ENCODE measurements at regions not wholly inside any gene's neighbourhood (a gene's known extent, or its start where the extent isn't known, plus 50 kb on each side); places are given as distances from the start of the nearest gene placed in this dataset.

DNA sequence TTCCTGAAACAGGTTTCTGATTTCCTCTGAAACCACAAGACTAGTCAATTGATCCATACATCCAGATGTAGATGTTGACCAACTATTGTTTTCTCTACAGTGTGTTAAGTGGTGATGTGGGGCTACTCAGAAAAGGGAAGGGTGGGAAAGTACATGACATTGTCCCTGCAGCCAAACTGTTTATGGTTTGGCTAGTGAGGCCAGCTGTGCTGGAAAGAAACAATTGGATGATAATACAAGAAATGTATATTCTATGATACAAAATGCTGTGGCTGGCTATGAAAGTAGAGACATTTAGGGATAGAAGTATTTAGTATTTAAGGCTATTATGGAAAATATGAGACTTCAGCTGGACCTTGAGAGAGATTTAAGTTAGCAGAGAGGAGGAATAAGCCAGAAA is 244.5 kb downstream of the ADGRL2 start:
- no peak for DNase-seq (ENCODE audit: low read depth)
- TF ChIP-seq, protein P1, sequence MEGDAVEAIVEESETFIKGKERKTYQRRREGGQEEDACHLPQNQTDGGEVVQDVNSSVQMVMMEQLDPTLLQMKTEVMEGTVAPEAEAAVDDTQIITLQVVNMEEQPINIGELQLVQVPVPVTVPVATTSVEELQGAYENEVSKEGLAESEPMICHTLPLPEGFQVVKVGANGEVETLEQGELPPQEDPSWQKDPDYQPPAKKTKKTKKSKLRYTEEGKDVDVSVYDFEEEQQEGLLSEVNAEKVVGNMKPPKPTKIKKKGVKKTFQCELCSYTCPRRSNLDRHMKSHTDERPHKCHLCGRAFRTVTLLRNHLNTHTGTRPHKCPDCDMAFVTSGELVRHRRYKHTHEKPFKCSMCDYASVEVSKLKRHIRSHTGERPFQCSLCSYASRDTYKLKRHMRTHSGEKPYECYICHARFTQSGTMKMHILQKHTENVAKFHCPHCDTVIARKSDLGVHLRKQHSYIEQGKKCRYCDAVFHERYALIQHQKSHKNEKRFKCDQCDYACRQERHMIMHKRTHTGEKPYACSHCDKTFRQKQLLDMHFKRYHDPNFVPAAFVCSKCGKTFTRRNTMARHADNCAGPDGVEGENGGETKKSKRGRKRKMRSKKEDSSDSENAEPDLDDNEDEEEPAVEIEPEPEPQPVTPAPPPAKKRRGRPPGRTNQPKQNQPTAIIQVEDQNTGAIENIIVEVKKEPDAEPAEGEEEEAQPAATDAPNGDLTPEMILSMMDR (conservative IDR thresholded peaks at IDR 0.05; ENCODE audit: control insufficient read depth, insufficient read depth, low read depth, low read length): no peak
- H3K4me3 ChIP-seq (ENCODE audit: control insufficient read depth, low read depth, low read length): no peak overlapping the region

GRCh38 chr1:82044536-82044935 is 243.8 kb downstream of the ADGRL2 start:
- no peak for DNase-seq (ENCODE audit: low read depth)
- H3K4me3 ChIP-seq (ENCODE audit: control insufficient read depth, low read depth, low read length): no peak overlapping the region
- TF ChIP-seq, protein P1 (conservative IDR thresholded peaks at IDR 0.05; ENCODE audit: control insufficient read depth, insufficient read depth, low read depth, low read length): no peak

DNA sequence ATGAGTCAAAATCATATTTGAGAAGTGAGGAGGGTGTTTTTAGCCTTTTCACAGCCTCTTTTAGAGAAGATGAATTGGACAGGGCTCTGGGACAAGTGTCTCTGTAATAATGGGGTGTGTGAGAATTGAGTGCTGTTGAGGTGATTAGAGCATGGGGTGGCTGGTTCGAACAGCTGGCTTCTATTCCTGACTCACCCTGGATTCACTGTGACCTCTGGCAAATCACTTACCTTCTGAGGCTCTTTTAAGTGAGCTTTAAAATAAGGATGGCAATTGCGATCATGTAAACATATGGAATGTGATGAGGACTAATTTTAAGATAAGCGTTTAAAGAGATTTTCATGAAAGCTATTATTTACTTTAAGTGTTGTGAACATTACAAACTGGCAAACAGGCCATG is 243.4 kb downstream of the ADGRL2 start:
- no peak for DNase-seq (ENCODE audit: low read depth)
- TF ChIP-seq, protein P1 (conservative IDR thresholded peaks at IDR 0.05; ENCODE audit: control insufficient read depth, insufficient read depth, low read depth, low read length): no peak
- H3K4me3 ChIP-seq (ENCODE audit: control insufficient read depth, low read depth, low read length): no peak overlapping the region

DNA sequence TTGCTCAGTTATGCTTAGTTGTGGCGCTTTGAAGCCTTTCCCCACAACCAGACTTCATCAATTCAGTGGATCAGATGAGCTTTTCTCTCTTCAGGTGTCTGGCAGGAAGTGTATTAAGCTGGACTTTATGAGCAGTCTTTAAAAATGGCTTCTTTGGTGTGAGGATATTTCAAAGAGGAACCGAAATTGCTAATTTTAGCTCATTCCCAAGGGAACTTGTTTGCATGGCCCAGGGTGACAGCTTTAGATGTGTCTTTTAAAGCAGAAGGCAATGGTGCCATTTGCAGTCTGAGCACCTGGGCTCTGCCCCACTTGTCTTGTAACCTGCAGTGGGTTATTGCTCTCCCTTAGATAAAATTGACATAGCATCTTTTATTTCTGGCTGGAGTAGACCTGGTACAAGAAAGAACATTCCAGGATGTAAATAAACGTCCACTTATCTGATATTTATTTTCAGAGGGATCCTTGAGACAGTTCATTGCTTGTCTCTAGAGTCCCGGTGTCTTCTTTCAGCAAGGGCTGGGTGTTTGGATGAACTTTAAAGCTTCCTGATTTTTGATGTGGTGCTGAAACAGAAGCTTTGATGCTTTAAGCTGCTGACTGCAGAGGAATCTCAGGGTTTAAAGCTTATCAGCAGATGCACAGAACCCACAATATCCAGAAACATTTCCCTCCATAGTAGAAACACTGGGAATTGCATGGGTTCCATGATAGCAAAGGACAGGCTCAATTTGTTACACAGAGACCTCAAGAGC is 241.7 kb downstream of the ADGRL2 start:
- no peak for DNase-seq (ENCODE audit: low read depth)
- TF ChIP-seq, protein P1 (conservative IDR thresholded peaks at IDR 0.05; ENCODE audit: control insufficient read depth, insufficient read depth, low read depth, low read length): no peak
- H3K4me3 ChIP-seq (ENCODE audit: control insufficient read depth, low read depth, low read length): no peak overlapping the region
